NCI-H774 (cell line): ENCODE measurements at regions not wholly inside any gene's neighbourhood (a gene's known extent, or its start where the extent isn't known, plus 50 kb on each side); places are given as distances from the start of the nearest gene placed in this dataset.
A peak's percentile ranks its signal among the peaks of the same experiment; 100 is the strongest.
"Not testable (repeated sequence)": the region's sequence is repeated elsewhere in the genome, so short reads cannot be mapped to it uniquely, and the experiment has no call there.

Source experiments
- DNase-seq: peaks from one replicate; lab custom pipeline; 2025; lab: John Stamatoyannopoulos, UW

- DNase-seq = no peak
Observed at GRCh38 chr5:82603033-82603987, 325.2 kb upstream of the RPS23 start.

- DNase-seq = no peak
Observed at GRCh38 chr5:82601861-82602260, 323.7 kb upstream of the RPS23 start.

- DNase-seq = no peak
Observed at GRCh38 chr5:82601077-82601476, 322.9 kb upstream of the RPS23 start.

GRCh38 chr5:82599692-82600091, 321.5 kb upstream of the RPS23 start:
- DNase-seq = no peak

GRCh38 chr5:82599030-82599429, 320.9 kb upstream of the RPS23 start:
- DNase-seq = no peak

- no peak for DNase-seq
Observed at GRCh38 chr5:82597437-82597836, 319.3 kb upstream of the RPS23 start.

GRCh38 chr5:82596451-82596850, 318.3 kb upstream of the RPS23 start:
- no peak for DNase-seq

- DNase-seq = peak; percentile 74
Observed at GRCh38 chr5:82595113-82595512, 317.0 kb upstream of the RPS23 start.

GRCh38 chr5:82594097-82594496, 315.9 kb upstream of the RPS23 start:
- DNase-seq = no peak

GRCh38 chr5:82593481-82593880, 315.3 kb upstream of the RPS23 start:
- no peak for DNase-seq

- DNase-seq = no peak
Observed at GRCh38 chr5:82591021-82591515, 312.9 kb upstream of the RPS23 start.

- DNase-seq = no peak
Observed at GRCh38 chr5:82590112-82590511, 312.0 kb upstream of the RPS23 start.

- DNase-seq = no peak
Observed at GRCh38 chr5:82586661-82587310, 308.6 kb upstream of the RPS23 start.

- no peak for DNase-seq
Observed at GRCh38 chr5:82586181-82586580, 308.0 kb upstream of the RPS23 start.

- DNase-seq = no peak
Observed at GRCh38 chr5:82584631-82585030, 306.5 kb upstream of the RPS23 start.

- not testable (repeated sequence) for DNase-seq
Observed at GRCh38 chr5:82583331-82583730, 305.2 kb upstream of the RPS23 start.

- DNase-seq = no peak
Observed at GRCh38 chr5:82564963-82565362, 286.8 kb upstream of the RPS23 start.

- no peak for DNase-seq
Observed at GRCh38 chr5:82563745-82564144, 285.6 kb upstream of the RPS23 start.

- no peak for DNase-seq
Observed at GRCh38 chr5:82562696-82563240, 284.6 kb upstream of the RPS23 start.

- DNase-seq = no peak
Observed at GRCh38 chr5:82561797-82562196, 283.6 kb upstream of the RPS23 start.

- DNase-seq = no peak
Observed at GRCh38 chr5:82560969-82561368, 282.8 kb upstream of the RPS23 start.

GRCh38 chr5:82560561-82560960, 282.4 kb upstream of the RPS23 start:
- no peak for DNase-seq

GRCh38 chr5:82551840-82552385, 273.8 kb upstream of the RPS23 start:
- DNase-seq = no peak
